Tibial nerve (tissue), 4 donors: ENCODE measurements at regions not wholly inside any gene's neighbourhood (a gene's known extent, or its start where the extent isn't known, plus 50 kb on each side); places are given as distances from the start of the nearest gene placed in this dataset.

Experiments
- EP300 ChIP-seq, 2 donors: sonication (generic); formaldehyde crosslinking; IDR thresholded peaks; one replicate each; pipeline ENCODE4 v1.6.1; 2017; ENCODE audit warnings: antibody characterized with exemption in 2 of 2, mild to moderate bottlenecking in 1 of 2
- POLR2A ChIP-seq, 2 donors: fragments of 450-650 bp; IDR thresholded peaks; one replicate each; pipeline ENCODE4 v1.6.1; 2017; ENCODE audit warnings: antibody characterized with exemption in 2 of 2, mild to moderate bottlenecking in 2 of 2, moderate library complexity in 2 of 2
- TF ChIP-seq, protein P1 (sequence below), 5 experiments: fragments of 200-600 bp in 3 of 5; fragments of 450-650 bp in 2 of 5; sonication (generic) in 3 of 5; IDR thresholded peaks; one replicate each; pipeline ENCODE4 v1.5.1; 2016 to 2019; ENCODE audit warnings: antibody characterized with exemption in 5 of 5, mild to moderate bottlenecking in 3 of 5, moderate library complexity in 2 of 5

DNA sequence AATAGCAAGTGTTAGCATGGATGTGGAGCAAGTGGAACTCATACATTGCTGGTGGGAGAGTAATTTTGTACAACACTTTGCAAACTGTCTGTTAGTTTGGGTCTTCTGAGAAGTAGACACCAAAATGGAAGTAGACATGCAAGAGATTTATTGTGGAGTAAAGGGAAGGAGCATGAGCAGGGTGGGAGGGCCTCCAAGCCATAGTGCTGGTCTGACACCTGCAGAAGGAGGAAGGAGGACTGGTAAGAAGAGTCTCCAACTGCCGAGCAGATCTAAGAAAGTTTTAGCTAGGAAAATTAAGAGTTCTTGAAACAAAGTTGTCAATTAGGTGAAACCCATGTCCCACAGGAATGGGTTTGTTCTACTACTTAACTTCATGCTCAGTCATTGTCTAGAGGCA lies 64.0 kb upstream of the DDIT4L start:
- TF ChIP-seq, protein P1, sequence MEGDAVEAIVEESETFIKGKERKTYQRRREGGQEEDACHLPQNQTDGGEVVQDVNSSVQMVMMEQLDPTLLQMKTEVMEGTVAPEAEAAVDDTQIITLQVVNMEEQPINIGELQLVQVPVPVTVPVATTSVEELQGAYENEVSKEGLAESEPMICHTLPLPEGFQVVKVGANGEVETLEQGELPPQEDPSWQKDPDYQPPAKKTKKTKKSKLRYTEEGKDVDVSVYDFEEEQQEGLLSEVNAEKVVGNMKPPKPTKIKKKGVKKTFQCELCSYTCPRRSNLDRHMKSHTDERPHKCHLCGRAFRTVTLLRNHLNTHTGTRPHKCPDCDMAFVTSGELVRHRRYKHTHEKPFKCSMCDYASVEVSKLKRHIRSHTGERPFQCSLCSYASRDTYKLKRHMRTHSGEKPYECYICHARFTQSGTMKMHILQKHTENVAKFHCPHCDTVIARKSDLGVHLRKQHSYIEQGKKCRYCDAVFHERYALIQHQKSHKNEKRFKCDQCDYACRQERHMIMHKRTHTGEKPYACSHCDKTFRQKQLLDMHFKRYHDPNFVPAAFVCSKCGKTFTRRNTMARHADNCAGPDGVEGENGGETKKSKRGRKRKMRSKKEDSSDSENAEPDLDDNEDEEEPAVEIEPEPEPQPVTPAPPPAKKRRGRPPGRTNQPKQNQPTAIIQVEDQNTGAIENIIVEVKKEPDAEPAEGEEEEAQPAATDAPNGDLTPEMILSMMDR (IDR thresholded peaks at IDR 0.05): no peak
- TF ChIP-seq EP300 (IDR thresholded peaks at IDR 0.05): no peak
- TF ChIP-seq POLR2A (IDR thresholded peaks at IDR 0.05): no peak
